Motor neuron (in vitro differentiated cells): ENCODE measurements at regions not wholly inside any gene's neighbourhood (a gene's known extent, or its start where the extent isn't known, plus 50 kb on each side); places are given as distances from the start of the nearest gene placed in this dataset.
A peak's percentile ranks its signal among the peaks of the same experiment; 100 is the strongest.
"Not testable (repeated sequence)": the region's sequence is repeated elsewhere in the genome, so short reads cannot be mapped to it uniquely, and the experiment has no call there.

Source experiments
- ATAC-seq, 8 experiments: fragments of 200-7000 bp; cut with Tn5 transposase; replicated peaks in 6 of 8; 2 replicates each; pipeline ENCODE4 v1.8.0; 2021; ENCODE audit warnings: mild to moderate bottlenecking in 8 of 8, moderate library complexity in 8 of 8
- H3K27ac ChIP-seq, 2 donors: fragments of 250-450 bp; sonication (Bioruptor Pico); 2 replicates each; pipeline ENCODE4 v1.9.0; 2021; ENCODE audit warnings: antibody characterized with exemption in 2 of 2, mild to moderate bottlenecking in 2 of 2, moderate library complexity in 1 of 2
- H3K4me1 ChIP-seq, 2 donors: fragments of 250-450 bp; sonication (Bioruptor Pico); replicated peaks in 1 of 2; 2 replicates each; pipeline ENCODE4 v1.6.1; 2021; ENCODE audit warnings: antibody characterized with exemption in 2 of 2, mild to moderate bottlenecking in 2 of 2, moderate library complexity in 1 of 2
- H3K4me3 ChIP-seq, 5 donors: fragments of 250-450 bp; sonication (Bioruptor Pico); 2 replicates each; pipeline ENCODE4 v1.9.0; 2021; ENCODE audit warnings: antibody characterized with exemption in 5 of 5, mild to moderate bottlenecking in 5 of 5, moderate library complexity in 4 of 5
- WGBS, 10 experiments: fragments of 450-650 bp; shearing (Covaris generic); methylation state at CpG; one replicate each; pipeline ENCODE4 v1.0.0; 2022; 5-methylcytosine and 5-hydroxymethylcytosine counted together
- in situ Hi-C, 9 experiments: fragments of 400-800 bp; cut with MboI; loops; one replicate each; pipeline ENCODE4 v1.15.0; 2021; ENCODE audit warnings: low sequenced_read_pairs in 9 of 9, low pct_unique_long_range_greater_than_20kb in 2 of 9; ENCODE audit not compliant: unreplicated experiment in 9 of 9

GRCh38 chr4:58871509-58871908, 1761.3 kb upstream of the IGFBP7 start:
- H3K4me3 ChIP-seq: no peak overlapping the region
- in situ Hi-C loops: loop anchor here in 3 of 9 experiments (25.0 kb wide), 2 partner anchors 91 to 141 kb away; no protein-coding TSS in a partner anchor
- no peak for ATAC-seq
- no peak overlapping the region for H3K27ac ChIP-seq
- 0 to 100% (median 78%) methylated on average over 1 to 3 of the region's 3 CpGs for WGBS, 10 experiments
- H3K4me1 ChIP-seq: no peaks in the 10 kb centered on the region

GRCh38 chr4:58849026-58849425, 1738.8 kb upstream of the IGFBP7 start:
- 14 to 100% (median 56%) methylated on average over 1 of the region's 1 CpG; no CpG with 5 or more reads in 3 of the 10 experiments for WGBS, 10 experiments
- Histone ChIP-seq H3K4me3 (no peak overlapping the region), H3K4me1 (no peaks in the 10 kb centered on the region), H3K27ac (no peak overlapping the region)
- ATAC-seq: no peak
- in situ Hi-C loops: no loop called here

- in situ Hi-C loops: no loop called here
- ATAC-seq: no peak
- Histone ChIP-seq H3K4me1 (no peaks in the 10 kb centered on the region), H3K27ac (no peak overlapping the region), H3K4me3 (no peak overlapping the region)
Observed at GRCh38 chr4:58843455-58843854, 1733.3 kb upstream of the IGFBP7 start.

- 0 to 100% (median 60%) methylated on average over 1 of the region's 1 CpG; no CpG with 5 or more reads in 1 of the 10 experiments for WGBS, 10 experiments
- in situ Hi-C loops: no loop called here
- Histone ChIP-seq H3K27ac (no peak overlapping the region), H3K4me1 (no peaks in the 10 kb centered on the region), H3K4me3 (no peak overlapping the region)
- no peak for ATAC-seq
Observed at GRCh38 chr4:58833126-58833525, 1722.9 kb upstream of the IGFBP7 start.

- H3K4me3 ChIP-seq: no peak overlapping the region
- H3K27ac ChIP-seq: no peak overlapping the region
- no peaks in the 10 kb centered on the region for H3K4me1 ChIP-seq
- whole genome bisulfite sequencing, 10 experiments: 4 to 98% (median 80%) methylated on average over 4 to 5 of the region's 5 CpGs
- no peak for ATAC-seq
- in situ Hi-C loops: no loop called here
Observed at GRCh38 chr4:58825278-58825677, 1715.1 kb upstream of the IGFBP7 start.

GRCh38 chr4:58818560-58818959, 1708.4 kb upstream of the IGFBP7 start:
- in situ Hi-C loops, H3K4me3 ChIP-seq, H3K27ac ChIP-seq, ATAC-seq, H3K4me1 ChIP-seq: not testable (repeated sequence)
- WGBS, 10 experiments: 0 to 100% (median 56%) methylated on average over 1 to 14 of the region's 14 CpGs; no CpG with 5 or more reads in 2 of the 10 experiments

GRCh38 chr4:58809948-58810347, 1699.8 kb upstream of the IGFBP7 start:
- 5 to 100% (median 54%) methylated on average over 1 to 2 of the region's 2 CpGs; no CpG with 5 or more reads in 2 of the 10 experiments for WGBS, 10 experiments
- no peak for ATAC-seq
- Histone ChIP-seq H3K4me3 (no peak overlapping the region), H3K4me1 (no peaks in the 10 kb centered on the region), H3K27ac (no peak overlapping the region)
- in situ Hi-C loops: no loop called here

- in situ Hi-C loops: no loop called here
- Histone ChIP-seq H3K4me3 (no peak overlapping the region), H3K27ac (no peak overlapping the region), H3K4me1 (no peaks in the 10 kb centered on the region)
- WGBS, 10 experiments: 0 to 94% (median 57%) methylated on average over 1 to 3 of the region's 3 CpGs; no CpG with 5 or more reads in 4 of the 10 experiments
- peak in 1 of 8 experiments; percentile 17 for ATAC-seq
Observed at GRCh38 chr4:58809366-58809765, 1699.2 kb upstream of the IGFBP7 start.

GRCh38 chr4:58808817-58809216, 1698.6 kb upstream of the IGFBP7 start:
- WGBS, 10 experiments: 20 to 100% (median 94%) methylated on average over 1 to 2 of the region's 2 CpGs; no CpG with 5 or more reads in 1 of the 10 experiments
- Histone ChIP-seq H3K4me1 (no peaks in the 10 kb centered on the region), H3K27ac (no peak overlapping the region), H3K4me3 (no peak overlapping the region)
- in situ Hi-C loops: no loop called here
- no peak for ATAC-seq

- Histone ChIP-seq H3K4me3 (no peak overlapping the region), H3K4me1 (no peaks in the 10 kb centered on the region), H3K27ac (no peak overlapping the region)
- WGBS, 10 experiments: 0 to 79% (median 51%) methylated on average over 1 to 2 of the region's 2 CpGs; no CpG with 5 or more reads in 1 of the 10 experiments
- in situ Hi-C loops: no loop called here
- ATAC-seq: peak in 2 of 8 experiments; percentile 32 to 38
Observed at GRCh38 chr4:58807843-58808615, 1697.8 kb upstream of the IGFBP7 start.

GRCh38 chr4:58776627-58777026, 1666.4 kb upstream of the IGFBP7 start:
- no peaks in the 10 kb centered on the region for H3K4me1 ChIP-seq
- ATAC-seq: no peak
- in situ Hi-C loops: no loop called here
- H3K27ac ChIP-seq: no peak overlapping the region
- WGBS, 10 experiments: 0 to 75% (median 23%) methylated on average over 1 of the region's 1 CpG; no CpG with 5 or more reads in 2 of the 10 experiments
- no peak overlapping the region for H3K4me3 ChIP-seq

GRCh38 chr4:58767598-58767997, 1657.4 kb upstream of the IGFBP7 start:
- no peak for ATAC-seq
- H3K27ac ChIP-seq: no peak overlapping the region
- 0 to 90% (median 25%) methylated on average over 1 of the region's 1 CpG for WGBS, 10 experiments
- in situ Hi-C loops: no loop called here
- H3K4me1 ChIP-seq: no peaks in the 10 kb centered on the region
- no peak overlapping the region for H3K4me3 ChIP-seq

- no peak overlapping the region for H3K4me3 ChIP-seq
- H3K27ac ChIP-seq: no peak overlapping the region
- no peak for ATAC-seq
- 0 to 100% (median 75%) methylated on average over 1 to 2 of the region's 2 CpGs; no CpG with 5 or more reads in 3 of the 10 experiments for WGBS, 10 experiments
- in situ Hi-C loops: no loop called here
- H3K4me1 ChIP-seq: no peaks in the 10 kb centered on the region
Observed at GRCh38 chr4:58766763-58767162, 1656.6 kb upstream of the IGFBP7 start.

GRCh38 chr4:58761563-58761962, 1651.4 kb upstream of the IGFBP7 start:
- WGBS, 10 experiments: 0 to 100% (median 63%) methylated on average over 1 to 2 of the region's 2 CpGs; no CpG with 5 or more reads in 2 of the 10 experiments
- in situ Hi-C loops: no loop called here
- Histone ChIP-seq H3K4me1 (no peaks in the 10 kb centered on the region), H3K4me3 (no peak overlapping the region), H3K27ac (no peak overlapping the region)
- ATAC-seq: no peak
